Keratinocyte (primary cell): ENCODE measurements at regions not wholly inside any gene's neighbourhood (a gene's known extent, or its start where the extent isn't known, plus 50 kb on each side); places are given as distances from the start of the nearest gene placed in this dataset.

ENCODE experiments used
- DNase-seq: peaks from one replicate; pipeline ENCODE4 v3.0.0-alpha.2; 2011; ENCODE audit warnings: low read depth, missing footprints, low spot score
- FAIRE-seq: peaks from 2 replicates; lab custom pipeline; 2011; peaks lifted over from hg19 to GRCh38; lab: Jason Lieb, UNC
- H2AFZ ChIP-seq: 2 replicates; pipeline ENCODE4 v1.6.0; 2012; ENCODE audit warnings: low read length, control low read depth, inconsistent platforms; ENCODE audit not compliant: control insufficient read depth
- H3K27ac ChIP-seq: 2 replicates; pipeline ENCODE4 v1.5.1; 2011; ENCODE audit warnings: low read length; ENCODE audit not compliant: control insufficient read depth, insufficient read depth
- H3K27me3 ChIP-seq: 3 replicates; pipeline ENCODE4 v1.6.0; 2011; ENCODE audit warnings: low read length; ENCODE audit not compliant: control insufficient read depth, insufficient read depth; ENCODE audit errors: extremely low read depth
- H3K36me3 ChIP-seq, 2 experiments: 2 replicates in 1 of 2; 3 replicates in 1 of 2; pipeline ENCODE4 v1.5.1; 2011; ENCODE audit warnings: low read length in 2 of 2, mild to moderate bottlenecking in 1 of 2; ENCODE audit not compliant: control insufficient read depth in 2 of 2, insufficient read depth in 2 of 2; ENCODE audit errors: extremely low read depth in 1 of 2
- H3K4me1 ChIP-seq: 3 replicates; pipeline ENCODE4 v1.5.1; 2011; ENCODE audit warnings: low read length; ENCODE audit not compliant: control insufficient read depth, insufficient read depth; ENCODE audit errors: extremely low read depth
- H3K4me2 ChIP-seq: 3 replicates; pipeline ENCODE4 v1.6.0; 2011; ENCODE audit warnings: low read depth, low read length; ENCODE audit not compliant: control insufficient read depth, insufficient read depth; ENCODE audit errors: extremely low read depth
- H3K4me3 ChIP-seq, 3 experiments: fragments of 200-600 bp in 1 of 3; sonication (generic) in 1 of 3; 2 replicates in 2 of 3; 3 replicates in 1 of 3; pipeline ENCODE4 v1.5.1; 2011 to 2016; ENCODE audit warnings: low read length in 3 of 3, mild to moderate bottlenecking in 3 of 3, control low read depth in 2 of 3, inconsistent platforms in 1 of 3, low read depth in 1 of 3, mixed read lengths in 1 of 3, mixed run types in 1 of 3, moderate library complexity in 1 of 3; ENCODE audit not compliant: control insufficient read depth in 2 of 3, insufficient read depth in 2 of 3; ENCODE audit errors: extremely low read depth in 1 of 3
- H3K79me2 ChIP-seq: 2 replicates; pipeline ENCODE4 v1.6.0; 2012; ENCODE audit warnings: low read length; ENCODE audit not compliant: control insufficient read depth, insufficient read depth
- H3K9ac ChIP-seq: 3 replicates; pipeline ENCODE4 v1.6.0; 2011; ENCODE audit warnings: low read length; ENCODE audit not compliant: control insufficient read depth, insufficient read depth; ENCODE audit errors: extremely low read depth
- H3K9me1 ChIP-seq: 3 replicates; pipeline ENCODE4 v1.6.0; 2011; ENCODE audit warnings: low read length; ENCODE audit not compliant: control insufficient read depth, insufficient read depth; ENCODE audit errors: extremely low read depth
- H3K9me3 ChIP-seq: 2 replicates; pipeline ENCODE4 v1.5.1; 2012; ENCODE audit warnings: low read depth, low read length; ENCODE audit not compliant: control insufficient read depth
- H4K20me1 ChIP-seq: 3 replicates; pipeline ENCODE4 v1.6.0; 2011; ENCODE audit warnings: low read length; ENCODE audit not compliant: control insufficient read depth, insufficient read depth; ENCODE audit errors: extremely low read depth
- CTCF ChIP-seq, 3 experiments: IDR thresholded peaks in 1 of 3; conservative IDR thresholded peaks in 1 of 3; optimal IDR thresholded peaks in 1 of 3; 2 replicates in 2 of 3; 3 replicates in 1 of 3; pipeline versions ENCODE3 to v1.5.1; 2011; ENCODE audit warnings: low read length in 3 of 3, mild to moderate bottlenecking in 3 of 3, moderate library complexity in 2 of 3, control low read depth in 1 of 3, inconsistent platforms in 1 of 3; ENCODE audit not compliant: insufficient read depth in 2 of 3; ENCODE audit errors: extremely low read depth in 1 of 3
- EZH2 ChIP-seq: IDR thresholded peaks from one replicate; pipeline ENCODE4 v1.6.1; 2012; ENCODE audit warnings: inconsistent platforms, mild to moderate bottlenecking, low read length, moderate library complexity
- dilution Hi-C: fragments of 300-500 bp; cut with MboI; formaldehyde crosslinking; loops from one replicate; pipeline ENCODE4 v1.7.0; 2020; ENCODE audit warnings: low sequenced_read_pairs; ENCODE audit not compliant: extremely low pct_ligation_motif_present

GRCh38 chr4:24369507-24370029 is 214.8 kb downstream of the DHX15 start:
- Histone ChIP-seq H3K9me3 (no peaks in the 10 kb centered on the region), H3K27ac (no peak overlapping the region), H3K4me2 (no peak overlapping the region), H3K27me3 (no peaks in the 10 kb centered on the region), H3K4me3 (no peak overlapping the region), H4K20me1 (no peaks in the 10 kb centered on the region), H3K9ac (no peak overlapping the region), H3K79me2 (no peaks in the 10 kb centered on the region), H3K9me1 (no peaks in the 10 kb centered on the region), H3K4me1 (no peaks in the 10 kb centered on the region), H3K36me3 (no peaks in the 10 kb centered on the region), H2AFZ (no peak overlapping the region)
- TF ChIP-seq CTCF (optimal IDR thresholded peaks at IDR 0.05 in 1 of 3, IDR thresholded peaks at IDR 0.05 in 1 of 3, conservative IDR thresholded peaks at IDR 0.05 in 1 of 3; ENCODE audit: extremely low read depth in 1 of 3, insufficient read depth in 2 of 3, low read length in 3 of 3): no peak
- TF ChIP-seq EZH2: no peak
- FAIRE-seq (no peak), DNase-seq (no peak)
- dilution Hi-C loops: no loop called here

GRCh38 chr4:24368801-24369200 is 215.6 kb downstream of the DHX15 start:
- H2AFZ ChIP-seq: no peak overlapping the region
- dilution Hi-C loops: no loop called here
- no peaks in the 10 kb centered on the region for H4K20me1 ChIP-seq
- H3K36me3 ChIP-seq: no peaks in the 10 kb centered on the region
- DNase-seq (no peak), FAIRE-seq (no peak)
- H3K9me3 ChIP-seq: no peaks in the 10 kb centered on the region
- no peaks in the 10 kb centered on the region for H3K9me1 ChIP-seq
- no peaks in the 10 kb centered on the region for H3K4me1 ChIP-seq
- no peaks in the 10 kb centered on the region for H3K79me2 ChIP-seq
- TF ChIP-seq EZH2: no peak
- no peak for TF ChIP-seq CTCF (optimal IDR thresholded peaks at IDR 0.05 in 1 of 3, IDR thresholded peaks at IDR 0.05 in 1 of 3, conservative IDR thresholded peaks at IDR 0.05 in 1 of 3; ENCODE audit: extremely low read depth in 1 of 3, insufficient read depth in 2 of 3, low read length in 3 of 3)
- H3K27ac ChIP-seq: no peak overlapping the region
- H3K27me3 ChIP-seq: no peaks in the 10 kb centered on the region
- H3K4me2 ChIP-seq: no peak overlapping the region
- H3K9ac ChIP-seq: no peak overlapping the region
- H3K4me3 ChIP-seq: no peak overlapping the region
